DND-41 (cell line): ENCODE measurements at regions not wholly inside any gene's neighbourhood (a gene's known extent, or its start where the extent isn't known, plus 50 kb on each side); places are given as distances from the start of the nearest gene placed in this dataset.

Experiments
- EZH2 ChIP-seq: IDR thresholded peaks from 3 replicates; pipeline ENCODE4 v1.6.1; 2012; ENCODE audit warnings: borderline replicate concordance, low read depth, mild to moderate bottlenecking, moderate library complexity, low read length, inconsistent platforms; ENCODE audit not compliant: severe bottlenecking
- TF ChIP-seq, protein P1 (sequence below): IDR thresholded peaks from 2 replicates; pipeline ENCODE4 v1.5.1; 2012; ENCODE audit warnings: borderline replicate concordance, low read length, moderate library complexity, mild to moderate bottlenecking; ENCODE audit not compliant: poor library complexity, severe bottlenecking; ENCODE audit errors: extremely low read depth

DNA sequence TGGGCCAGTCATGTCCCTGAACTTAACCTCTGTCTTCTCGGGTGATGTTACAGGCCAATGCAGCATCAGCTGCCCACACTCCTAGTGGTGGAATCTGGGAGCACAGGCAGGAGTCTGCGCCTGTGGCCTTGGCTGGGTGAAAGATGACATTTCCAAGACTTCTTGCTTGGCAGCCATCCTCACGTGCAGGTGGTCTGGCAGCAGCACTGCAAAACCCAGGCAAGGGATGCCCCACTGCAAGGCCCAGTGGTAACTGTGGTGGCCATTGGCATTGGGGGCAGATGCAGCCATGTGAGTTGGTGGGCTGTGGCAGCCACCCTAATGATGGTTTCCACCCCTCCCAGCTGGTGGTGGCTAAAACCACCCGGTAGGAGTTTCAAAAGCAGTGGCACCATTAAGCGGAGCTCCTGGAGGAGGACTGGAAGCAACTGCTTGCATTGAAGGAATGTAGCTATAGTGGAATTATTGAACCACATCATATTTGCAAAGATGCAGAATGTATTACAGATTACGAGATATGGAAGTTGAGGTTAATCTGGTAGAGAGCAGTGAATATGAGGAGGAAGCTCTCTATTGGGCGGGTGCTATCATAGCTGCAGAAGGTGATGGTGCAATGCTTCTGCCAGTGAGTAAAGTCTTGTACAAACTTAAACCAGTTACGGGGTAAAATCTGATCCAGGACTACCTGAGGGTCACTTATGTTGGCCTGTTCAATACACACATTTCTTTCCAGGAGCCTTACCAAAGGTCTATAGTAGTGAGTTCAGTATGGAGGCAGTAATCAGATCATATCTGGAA, 120.7 kb upstream of the TOP3B start:
- TF ChIP-seq, protein P1, sequence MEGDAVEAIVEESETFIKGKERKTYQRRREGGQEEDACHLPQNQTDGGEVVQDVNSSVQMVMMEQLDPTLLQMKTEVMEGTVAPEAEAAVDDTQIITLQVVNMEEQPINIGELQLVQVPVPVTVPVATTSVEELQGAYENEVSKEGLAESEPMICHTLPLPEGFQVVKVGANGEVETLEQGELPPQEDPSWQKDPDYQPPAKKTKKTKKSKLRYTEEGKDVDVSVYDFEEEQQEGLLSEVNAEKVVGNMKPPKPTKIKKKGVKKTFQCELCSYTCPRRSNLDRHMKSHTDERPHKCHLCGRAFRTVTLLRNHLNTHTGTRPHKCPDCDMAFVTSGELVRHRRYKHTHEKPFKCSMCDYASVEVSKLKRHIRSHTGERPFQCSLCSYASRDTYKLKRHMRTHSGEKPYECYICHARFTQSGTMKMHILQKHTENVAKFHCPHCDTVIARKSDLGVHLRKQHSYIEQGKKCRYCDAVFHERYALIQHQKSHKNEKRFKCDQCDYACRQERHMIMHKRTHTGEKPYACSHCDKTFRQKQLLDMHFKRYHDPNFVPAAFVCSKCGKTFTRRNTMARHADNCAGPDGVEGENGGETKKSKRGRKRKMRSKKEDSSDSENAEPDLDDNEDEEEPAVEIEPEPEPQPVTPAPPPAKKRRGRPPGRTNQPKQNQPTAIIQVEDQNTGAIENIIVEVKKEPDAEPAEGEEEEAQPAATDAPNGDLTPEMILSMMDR: peak; percentile 61
- no peak for TF ChIP-seq EZH2
